Naive B cell (primary cell): ENCODE measurements at regions not wholly inside any gene's neighbourhood (a gene's known extent, or its start where the extent isn't known, plus 50 kb on each side); places are given as distances from the start of the nearest gene placed in this dataset.

Source experiments
- ATAC-seq, 2 donors: fragments of 150-1000 bp; cut with Tn5 transposase; 2 replicates each; pipeline ENCODE4 v1.10.0; 2021; ENCODE audit warnings: low read depth in 2 of 2, mild to moderate bottlenecking in 2 of 2, moderate library complexity in 2 of 2
- DNase-seq: peaks from one replicate; pipeline ENCODE4 v3.0.0; 2022
- H3K27ac Mint-ChIP-seq, 6 donors: one replicate each; pipeline ENCODE4 v1.8.0; 2020 to 2022; ENCODE audit warnings: mild to moderate bottlenecking in 6 of 6, mixed read lengths in 6 of 6, moderate library complexity in 5 of 6, inconsistent platforms in 2 of 6
- H3K27me3 Mint-ChIP-seq, 3 donors: one replicate each; pipeline ENCODE4 v1.8.0; 2021 to 2022; ENCODE audit warnings: mixed read lengths in 3 of 3, mild to moderate bottlenecking in 1 of 3
- H3K36me3 Mint-ChIP-seq, 2 donors: one replicate each; pipeline ENCODE4 v1.8.0; 2020 to 2022; ENCODE audit warnings: mixed read lengths in 2 of 2, inconsistent platforms in 1 of 2, mild to moderate bottlenecking in 1 of 2
- H3K4me1 Mint-ChIP-seq, 3 donors: one replicate each; pipeline ENCODE4 v1.8.0; 2020 to 2022; ENCODE audit warnings: mixed read lengths in 3 of 3, inconsistent platforms in 1 of 3, mild to moderate bottlenecking in 1 of 3, moderate library complexity in 1 of 3
- H3K4me3 Mint-ChIP-seq, 8 donors: one replicate each; pipeline ENCODE4 v1.8.0; 2020 to 2022; ENCODE audit warnings: mild to moderate bottlenecking in 8 of 8, mixed read lengths in 8 of 8, moderate library complexity in 8 of 8, inconsistent platforms in 2 of 8
- H3K9me3 Mint-ChIP-seq, 7 donors: one replicate each; pipeline ENCODE4 v1.8.0; 2020 to 2022; ENCODE audit warnings: mixed read lengths in 7 of 7, mild to moderate bottlenecking in 5 of 7, inconsistent platforms in 2 of 7, moderate library complexity in 1 of 7

DNA sequence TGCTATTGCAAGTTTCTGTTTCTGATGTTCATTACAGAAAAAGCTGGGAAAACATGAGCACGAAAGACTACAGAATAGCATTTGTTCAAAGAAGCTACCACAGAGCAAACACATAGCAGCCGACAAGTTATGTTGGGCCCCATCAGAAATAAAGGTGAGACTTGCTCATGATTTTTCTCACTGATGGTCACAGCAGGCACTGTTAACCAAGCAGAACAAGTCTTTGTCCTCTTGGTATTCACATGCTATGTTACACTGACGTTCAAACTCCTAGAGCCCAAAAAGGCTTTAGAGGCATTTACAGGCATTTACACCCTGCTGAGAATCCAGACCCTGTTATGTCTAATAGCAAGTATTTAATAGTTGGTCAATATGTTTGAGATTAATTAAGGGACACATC, 235.0 kb upstream of the HNMT start:
- Mint-ChIP-seq H3K4me1 (no peaks in the 10 kb centered on the region), H3K9me3 (peaks cover 2 to 24% (median 13%) of the 10 kb centered on the region in 7 donors), H3K4me3 (no peak overlapping the region), H3K27ac (no peak overlapping the region), H3K36me3 (no peaks in the 10 kb centered on the region), H3K27me3 (no peaks in the 10 kb centered on the region)
- ATAC-seq (no peak), DNase-seq (no peak)

DNA sequence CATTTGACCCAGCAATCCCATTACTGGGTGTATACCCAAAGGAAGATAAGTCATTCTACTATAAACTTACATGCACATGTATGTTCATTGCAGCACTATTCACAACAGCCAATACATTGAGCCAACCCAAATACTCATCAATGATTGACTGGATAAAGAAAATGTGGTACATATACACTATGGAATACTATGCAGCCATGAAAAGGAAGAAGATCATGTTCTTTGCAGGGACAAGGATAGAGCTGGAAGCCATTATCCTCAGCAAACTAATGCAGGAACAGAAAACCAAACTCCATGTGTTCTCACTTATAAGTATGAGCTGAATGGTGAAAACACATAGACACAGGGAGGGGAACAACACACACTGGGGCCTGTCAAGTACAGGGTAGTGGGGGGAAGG, 226.7 kb upstream of the HNMT start:
- no peaks in the 10 kb centered on the region for H3K27me3 Mint-ChIP-seq
- no peaks in the 10 kb centered on the region for H3K4me1 Mint-ChIP-seq
- H3K4me3 Mint-ChIP-seq, result no peak overlapping the region
- ATAC-seq (no peak), DNase-seq (no peak)
- no peaks in the 10 kb centered on the region for H3K36me3 Mint-ChIP-seq
- H3K27ac Mint-ChIP-seq, result no peak overlapping the region
- H3K9me3 Mint-ChIP-seq, result peaks cover 3 to 23% (median 10%) of the 10 kb centered on the region in 7 donors

DNA sequence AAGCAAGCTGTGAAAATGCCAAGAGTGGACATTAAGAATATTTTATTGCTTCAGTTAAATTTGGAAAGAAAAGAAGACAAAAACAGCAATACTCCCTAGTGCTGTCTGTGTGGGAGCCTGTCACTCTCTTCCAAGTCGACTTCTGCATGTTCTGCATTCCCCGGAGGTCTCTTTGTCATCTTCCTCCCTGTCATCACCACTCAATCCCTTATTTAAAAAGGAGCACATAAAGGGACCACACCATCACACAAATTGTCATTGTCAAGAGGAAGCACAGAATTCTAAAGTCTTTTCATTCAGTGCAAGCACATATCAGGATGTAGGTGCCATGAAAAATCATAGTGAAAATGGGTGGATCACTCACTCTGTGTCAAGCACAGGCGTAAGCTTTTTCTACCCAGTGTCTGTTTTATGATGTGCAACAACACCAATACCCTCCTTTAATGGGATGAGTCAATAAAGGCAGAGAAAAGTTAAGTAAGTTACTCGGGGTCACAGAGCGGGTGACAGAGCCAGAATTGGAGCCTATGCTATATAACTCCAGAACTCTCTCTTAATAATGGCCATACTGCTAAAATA, 222.4 kb upstream of the HNMT start:
- ATAC-seq (no peak), DNase-seq (no peak)
- Mint-ChIP-seq H3K27ac (no peak overlapping the region), H3K27me3 (no peaks in the 10 kb centered on the region), H3K9me3 (peaks cover 0 to 14% (median 5%) of the 10 kb centered on the region in 7 donors), H3K4me1 (no peaks in the 10 kb centered on the region), H3K36me3 (no peaks in the 10 kb centered on the region), H3K4me3 (no peak overlapping the region)

DNA sequence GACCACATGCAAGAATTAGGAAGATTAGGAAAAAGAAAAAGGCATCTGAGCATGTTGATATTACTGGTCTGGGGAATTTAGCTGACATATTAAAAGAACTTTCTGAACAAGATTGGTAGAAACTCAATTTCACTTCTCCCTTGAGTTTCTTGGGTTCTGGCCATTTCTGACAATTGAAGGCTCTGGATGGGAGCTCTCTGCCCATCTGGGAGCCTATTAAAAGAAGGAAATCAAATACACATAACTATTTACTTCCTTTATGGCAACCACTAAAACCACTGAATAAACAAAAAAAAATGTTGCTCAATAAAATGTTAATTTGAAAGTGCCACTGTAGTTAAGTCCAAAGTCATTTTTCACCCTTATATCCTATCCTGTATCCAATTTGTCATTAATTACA, 216.8 kb upstream of the HNMT start:
- Mint-ChIP-seq H3K4me1 (no peaks in the 10 kb centered on the region), H3K27ac (no peak overlapping the region), H3K9me3 (peaks cover 0 to 3% (median under 1%) of the 10 kb centered on the region in 7 donors), H3K36me3 (no peaks in the 10 kb centered on the region), H3K4me3 (no peak overlapping the region), H3K27me3 (no peaks in the 10 kb centered on the region)
- no peak for DNase-seq
- ATAC-seq, result no peak

DNA sequence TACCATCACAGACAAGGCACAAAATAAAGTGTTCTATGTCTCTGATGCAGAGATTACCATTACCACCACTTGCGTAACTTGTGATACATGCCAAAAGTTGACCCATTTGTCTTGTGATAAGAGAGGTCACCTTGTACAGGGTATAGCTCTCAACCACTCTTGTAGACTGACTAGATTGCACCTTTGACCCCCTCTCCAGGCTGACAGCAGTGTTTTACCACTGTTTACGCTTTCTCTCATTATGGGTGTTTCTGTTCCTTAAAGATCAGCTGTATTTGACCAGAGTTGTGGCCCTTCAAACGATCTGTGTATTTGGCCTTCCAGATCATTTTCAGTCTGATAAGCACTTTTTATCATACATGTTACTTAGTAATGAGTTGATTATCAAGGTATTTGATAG, 215.7 kb upstream of the HNMT start:
- Mint-ChIP-seq H3K27ac (no peak overlapping the region), H3K36me3 (no peaks in the 10 kb centered on the region), H3K4me1 (no peaks in the 10 kb centered on the region), H3K4me3 (no peak overlapping the region), H3K27me3 (no peaks in the 10 kb centered on the region), H3K9me3 (peaks cover 0 to 11% (median 3%) of the 10 kb centered on the region in 7 donors)
- ATAC-seq, result no peak
- DNase-seq, result no peak

GRCh38 chr2:137764646-137765045, 199.6 kb upstream of the HNMT start:
- H3K36me3 Mint-ChIP-seq, result no peaks in the 10 kb centered on the region
- no peaks in the 10 kb centered on the region for H3K4me1 Mint-ChIP-seq
- no peak overlapping the region for H3K4me3 Mint-ChIP-seq
- H3K9me3 Mint-ChIP-seq, result peaks cover 0 to 18% (median 3%) of the 10 kb centered on the region in 7 donors
- ATAC-seq (no peak), DNase-seq (no peak)
- no peaks in the 10 kb centered on the region for H3K27me3 Mint-ChIP-seq
- H3K27ac Mint-ChIP-seq, result peak overlapping the region in 1 of 6 donors; percentile 51

DNA sequence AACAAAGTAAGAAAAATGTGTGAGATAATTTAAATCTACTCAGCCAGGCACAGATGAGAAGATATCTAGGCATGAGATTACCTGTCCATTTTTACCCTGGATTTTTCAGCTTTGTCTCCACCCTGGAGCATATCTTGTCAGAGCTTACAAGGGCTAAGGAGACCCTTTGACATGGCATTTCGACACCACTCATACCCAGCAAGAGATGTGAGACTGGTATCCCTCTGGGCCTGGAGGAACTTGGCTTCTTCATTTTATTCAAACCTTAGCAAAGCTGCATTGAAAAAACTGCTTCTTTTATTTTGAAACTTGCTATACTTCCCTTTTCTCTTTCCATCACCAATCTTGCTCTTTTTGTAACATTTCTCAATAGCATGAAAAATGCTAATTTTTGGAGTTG, 194.9 kb upstream of the HNMT start:
- H3K4me1 Mint-ChIP-seq, result no peaks in the 10 kb centered on the region
- ATAC-seq (no peak), DNase-seq (no peak)
- no peak overlapping the region for H3K4me3 Mint-ChIP-seq
- H3K27ac Mint-ChIP-seq, result no peak overlapping the region
- peaks cover 0 to 8% (median 0%) of the 10 kb centered on the region in 7 donors for H3K9me3 Mint-ChIP-seq
- no peaks in the 10 kb centered on the region for H3K27me3 Mint-ChIP-seq
- no peaks in the 10 kb centered on the region for H3K36me3 Mint-ChIP-seq

DNA sequence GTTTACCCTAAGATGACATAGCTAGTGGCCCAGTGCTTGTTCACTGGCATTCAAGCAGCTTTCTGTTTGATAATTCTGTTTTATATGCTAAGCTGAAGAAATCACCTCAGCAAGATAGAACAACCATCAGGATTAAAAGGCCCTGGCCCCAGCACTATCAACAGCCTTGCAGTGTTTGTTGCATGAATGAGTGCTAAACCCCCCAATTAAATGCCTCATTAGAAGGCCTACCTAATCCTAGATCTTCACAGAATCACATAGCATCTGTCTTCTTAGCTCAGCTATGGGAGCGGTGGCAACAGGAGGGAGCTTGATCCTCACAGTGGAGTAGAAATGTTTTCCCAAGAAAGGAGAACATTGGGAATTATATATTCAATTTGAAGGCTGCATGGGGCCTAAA, 194.1 kb upstream of the HNMT start:
- H3K4me3 Mint-ChIP-seq, result no peak overlapping the region
- DNase-seq (no peak), ATAC-seq (no peak)
- no peaks in the 10 kb centered on the region for H3K4me1 Mint-ChIP-seq
- H3K27ac Mint-ChIP-seq, result no peak overlapping the region
- H3K27me3 Mint-ChIP-seq, result no peaks in the 10 kb centered on the region
- no peaks in the 10 kb centered on the region for H3K36me3 Mint-ChIP-seq
- H3K9me3 Mint-ChIP-seq, result peaks cover 0 to 5% (median 0%) of the 10 kb centered on the region in 7 donors

DNA sequence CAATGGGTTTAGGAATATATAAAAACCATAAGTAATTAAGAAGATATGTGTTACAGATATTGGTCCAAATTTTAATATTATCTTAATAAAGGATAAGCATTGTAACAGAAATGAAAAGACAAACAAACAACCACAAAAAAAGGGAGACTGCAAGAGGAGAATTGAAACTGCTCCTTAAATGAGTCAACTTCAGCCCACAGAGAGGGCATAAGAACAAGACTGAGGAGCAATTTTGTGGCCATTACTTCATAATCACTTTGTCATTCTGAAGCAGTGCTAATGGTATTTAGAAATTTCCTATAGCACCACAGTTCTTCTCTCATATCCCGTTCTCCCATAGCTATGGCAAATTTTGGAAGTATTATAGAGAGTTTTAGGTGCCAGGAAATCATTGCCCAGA, 193.2 kb upstream of the HNMT start:
- H3K4me3 Mint-ChIP-seq, result no peak overlapping the region
- ATAC-seq, result no peak
- H3K27me3 Mint-ChIP-seq, result no peaks in the 10 kb centered on the region
- no peak for DNase-seq
- H3K4me1 Mint-ChIP-seq, result no peaks in the 10 kb centered on the region
- H3K36me3 Mint-ChIP-seq, result no peaks in the 10 kb centered on the region
- H3K9me3 Mint-ChIP-seq, result peaks cover 0 to 5% (median 2%) of the 10 kb centered on the region in 7 donors
- H3K27ac Mint-ChIP-seq, result no peak overlapping the region

- Mint-ChIP-seq H3K9me3 (peaks cover 0 to 5% (median 2%) of the 10 kb centered on the region in 7 donors), H3K27me3 (no peaks in the 10 kb centered on the region), H3K4me3 (no peak overlapping the region), H3K36me3 (no peaks in the 10 kb centered on the region), H3K27ac (no peak overlapping the region), H3K4me1 (no peaks in the 10 kb centered on the region)
- no peak for ATAC-seq
- no peak for DNase-seq
Observed at GRCh38 chr2:137772451-137772850, 191.8 kb upstream of the HNMT start.

GRCh38 chr2:137775529-137775928, 188.7 kb upstream of the HNMT start:
- DNase-seq (no peak), ATAC-seq (no peak)
- Mint-ChIP-seq H3K27me3 (no peaks in the 10 kb centered on the region), H3K9me3 (peaks cover 0 to 5% (median 3%) of the 10 kb centered on the region in 7 donors), H3K4me3 (no peak overlapping the region), H3K4me1 (no peaks in the 10 kb centered on the region), H3K36me3 (no peaks in the 10 kb centered on the region), H3K27ac (no peak overlapping the region)

DNA sequence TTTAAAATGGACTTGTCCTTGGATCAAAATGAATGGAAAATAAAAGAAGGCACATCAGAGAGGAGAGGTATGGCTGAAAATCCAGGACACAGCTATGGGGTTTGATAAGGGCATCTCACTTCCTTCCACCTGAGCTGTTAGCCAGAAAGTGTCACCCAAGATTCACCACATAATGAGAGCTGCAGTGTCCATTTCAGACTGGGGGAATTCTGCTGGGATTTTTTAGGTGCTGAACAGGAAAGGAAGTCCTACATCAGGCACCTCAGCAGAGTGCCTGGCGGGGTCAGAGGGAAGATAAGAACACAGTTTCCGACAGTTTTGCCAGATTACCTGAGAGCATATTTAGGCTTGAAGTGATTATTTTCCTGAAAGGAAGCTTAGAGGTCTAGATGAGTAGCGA, 187.6 kb upstream of the HNMT start:
- H3K36me3 Mint-ChIP-seq, result no peaks in the 10 kb centered on the region
- peaks cover 0 to 5% (median 3%) of the 10 kb centered on the region in 7 donors for H3K9me3 Mint-ChIP-seq
- H3K27me3 Mint-ChIP-seq, result no peaks in the 10 kb centered on the region
- DNase-seq (no peak), ATAC-seq (no peak)
- H3K4me3 Mint-ChIP-seq, result no peak overlapping the region
- H3K4me1 Mint-ChIP-seq, result no peaks in the 10 kb centered on the region
- H3K27ac Mint-ChIP-seq, result no peak overlapping the region

DNA sequence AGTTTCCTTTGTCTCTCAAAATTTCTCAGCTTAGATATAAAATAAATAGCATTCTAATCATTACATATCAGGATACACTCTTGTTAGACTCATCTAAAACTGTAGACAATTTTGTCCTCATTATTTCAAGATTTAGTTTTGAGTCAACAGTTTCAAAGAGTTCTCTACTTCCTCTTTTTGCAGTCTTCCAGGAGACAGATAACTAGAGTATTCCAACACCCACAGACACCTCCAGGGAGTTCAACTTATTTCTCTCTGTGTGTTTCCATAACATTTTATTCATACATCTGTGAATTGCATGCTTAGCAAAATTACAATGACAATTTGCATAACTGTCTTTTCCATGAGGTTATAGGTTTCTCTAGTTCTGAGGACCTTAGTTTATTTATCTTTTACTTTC, 166.6 kb upstream of the HNMT start:
- no peak overlapping the region for H3K4me3 Mint-ChIP-seq
- DNase-seq (no peak), ATAC-seq (no peak)
- no peaks in the 10 kb centered on the region for H3K36me3 Mint-ChIP-seq
- H3K4me1 Mint-ChIP-seq, result no peaks in the 10 kb centered on the region
- no peaks in the 10 kb centered on the region for H3K27me3 Mint-ChIP-seq
- peaks cover 4 to 26% (median 12%) of the 10 kb centered on the region in 7 donors for H3K9me3 Mint-ChIP-seq
- no peak overlapping the region for H3K27ac Mint-ChIP-seq

DNA sequence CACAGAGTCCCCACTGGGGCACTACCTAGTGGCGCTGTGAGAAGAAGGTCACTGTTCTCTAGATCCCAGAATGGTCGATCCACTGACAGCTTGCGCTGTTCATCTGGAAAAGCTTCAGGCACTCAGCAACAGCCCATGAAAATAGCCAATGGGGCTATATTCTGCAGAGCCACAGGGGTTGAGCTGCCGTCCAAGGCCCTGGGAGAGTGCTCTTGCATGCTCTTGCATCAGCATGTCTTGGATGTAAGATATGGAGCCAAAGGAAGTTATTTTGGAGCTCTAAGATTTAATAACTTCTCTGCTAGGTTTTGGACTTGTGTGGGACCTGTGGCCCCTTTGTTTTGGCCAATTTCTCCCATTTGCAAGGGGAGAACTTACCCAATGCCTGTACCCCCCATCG, 164.7 kb upstream of the HNMT start:
- Mint-ChIP-seq H3K36me3 (no peaks in the 10 kb centered on the region), H3K4me1 (no peaks in the 10 kb centered on the region), H3K9me3 (peaks cover 4 to 37% (median 12%) of the 10 kb centered on the region in 7 donors), H3K4me3 (no peak overlapping the region), H3K27ac (no peak overlapping the region), H3K27me3 (no peaks in the 10 kb centered on the region)
- ATAC-seq, result no peak
- no peak for DNase-seq

- Mint-ChIP-seq H3K27ac (no peak overlapping the region), H3K36me3 (no peaks in the 10 kb centered on the region), H3K27me3 (no peaks in the 10 kb centered on the region), H3K4me1 (no peaks in the 10 kb centered on the region), H3K9me3 (peaks cover 3 to 37% (median 12%) of the 10 kb centered on the region in 7 donors), H3K4me3 (no peak overlapping the region)
- no peak for ATAC-seq
- no peak for DNase-seq
Observed at GRCh38 chr2:137800386-137800785, 163.9 kb upstream of the HNMT start.
